ENCODE measurements at regions not wholly inside any gene's neighbourhood (a gene's known extent, or its start where the extent isn't known, plus 50 kb on each side); places are given as distances from the start of the nearest gene placed in this dataset.

DNA sequence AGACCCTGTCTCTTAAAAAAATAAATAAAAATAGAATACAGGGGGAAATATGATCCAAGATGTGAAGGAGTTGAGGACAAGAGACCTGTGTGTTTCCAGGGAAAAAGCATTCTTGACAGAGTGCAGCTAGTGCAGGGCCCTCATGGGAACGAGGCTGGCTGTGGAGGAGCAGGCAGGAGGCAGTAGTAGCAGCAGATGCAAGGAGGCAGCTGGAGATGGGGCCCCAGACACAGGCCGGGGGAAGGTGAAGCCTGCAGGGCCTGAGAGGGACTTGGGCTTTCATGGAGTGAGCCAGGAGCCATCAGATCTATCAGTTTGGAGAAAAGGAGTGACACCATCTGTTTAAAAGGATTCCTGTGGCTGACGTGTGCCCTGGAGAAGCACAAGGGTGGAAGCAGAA, 71.4 kb upstream of the ZNF438 start:
- no peak for DNase-seq (ENCODE audit: insufficient read length, low spot score)
- no peak for FAIRE-seq
- TF ChIP-seq CTCF (IDR thresholded peaks at IDR 0.05; ENCODE audit: insufficient read depth, missing control alignments) = no peak

GRCh38 chr10:31112961-31113360, 81.3 kb upstream of the ZNF438 start:
- TF ChIP-seq CTCF (IDR thresholded peaks at IDR 0.05; ENCODE audit: insufficient read depth, missing control alignments) = no peak
- FAIRE-seq (no peak), DNase-seq (ENCODE audit: insufficient read length, low spot score) (no peak)

DNA sequence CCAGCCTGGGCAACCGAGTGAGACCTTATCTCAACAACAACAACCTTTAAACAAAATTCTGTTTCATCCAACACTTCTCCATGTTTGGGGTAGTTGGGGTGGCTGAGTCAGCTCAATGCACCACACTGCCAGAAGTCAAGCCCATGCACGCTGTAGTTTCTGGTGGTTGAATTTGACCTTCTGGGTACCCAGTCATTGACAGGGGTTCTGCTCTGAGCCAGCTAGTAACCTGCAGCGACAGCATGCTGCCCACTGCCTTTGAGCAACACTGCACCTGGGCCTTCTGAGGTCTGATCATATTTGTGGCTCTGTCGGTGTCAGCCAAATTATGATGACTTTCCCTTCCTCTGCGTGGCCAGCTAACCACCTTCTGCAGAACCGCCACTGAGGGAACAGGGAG, 84.6 kb upstream of the ZNF438 start:
- DNase-seq (ENCODE audit: insufficient read length, low spot score) (no peak), FAIRE-seq (no peak)
- TF ChIP-seq CTCF (IDR thresholded peaks at IDR 0.05; ENCODE audit: insufficient read depth, missing control alignments) = no peak

GRCh38 chr10:31118556-31118955, 86.9 kb upstream of the ZNF438 start:
- FAIRE-seq (no peak), DNase-seq (ENCODE audit: insufficient read length, low spot score) (no peak)
- no peak for TF ChIP-seq CTCF (IDR thresholded peaks at IDR 0.05; ENCODE audit: insufficient read depth, missing control alignments)

GRCh38 chr10:31120392-31120791, 88.7 kb upstream of the ZNF438 start:
- FAIRE-seq (no peak), DNase-seq (ENCODE audit: insufficient read length, low spot score) (no peak)
- no peak for TF ChIP-seq CTCF (IDR thresholded peaks at IDR 0.05; ENCODE audit: insufficient read depth, missing control alignments)

GRCh38 chr10:31120961-31121685, 89.5 kb upstream of the ZNF438 start:
- DNase-seq (ENCODE audit: insufficient read length, low spot score) = no peak
- no peak for TF ChIP-seq CTCF (IDR thresholded peaks at IDR 0.05; ENCODE audit: insufficient read depth, missing control alignments)
- FAIRE-seq = no peak

DNA sequence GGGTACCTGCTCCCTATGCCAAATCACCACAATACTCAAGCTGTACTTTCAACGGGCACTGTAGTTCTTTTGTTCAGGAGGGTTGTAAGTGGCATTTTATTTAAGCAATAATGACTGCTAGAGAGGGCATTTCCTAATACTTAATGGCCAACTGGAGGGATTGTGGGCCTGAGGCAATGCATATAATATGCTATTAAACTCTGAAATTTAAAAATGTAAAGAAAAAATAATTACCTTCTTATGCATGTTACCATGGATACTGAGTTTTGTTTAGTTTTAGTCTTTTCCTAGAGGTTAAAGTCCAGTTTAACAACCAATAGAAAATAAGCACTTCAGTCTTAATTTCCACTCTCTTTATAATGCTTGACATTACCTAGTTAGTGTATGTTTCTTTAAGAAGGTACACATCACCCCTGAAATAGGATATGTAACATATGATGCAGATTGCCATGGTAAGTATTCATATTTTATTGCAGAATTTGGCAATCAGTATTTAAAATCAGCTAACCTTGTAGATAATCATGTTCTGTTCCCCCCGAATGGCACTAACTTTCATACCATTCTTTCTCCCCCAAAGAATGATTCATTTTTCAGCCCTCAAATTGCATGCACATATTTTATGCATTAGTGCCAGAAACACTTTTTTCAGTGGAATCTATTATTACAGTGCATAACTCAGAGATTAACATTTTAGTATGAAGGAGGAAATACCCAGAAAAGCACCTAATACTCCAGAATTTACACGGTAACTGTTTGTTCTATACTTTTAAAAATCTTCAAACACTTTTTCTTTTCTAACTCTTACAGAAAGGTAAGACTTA, 90.3 kb upstream of the ZNF438 start:
- FAIRE-seq (peak; percentile 25), DNase-seq (ENCODE audit: insufficient read length, low spot score) (no peak)

More for the DNA sequence above, 90.3 kb upstream of the ZNF438 start:
- no peak for TF ChIP-seq CTCF (IDR thresholded peaks at IDR 0.05; ENCODE audit: insufficient read depth, missing control alignments)
